B cell (primary cell): ENCODE measurements at regions not wholly inside any gene's neighbourhood (a gene's known extent, or its start where the extent isn't known, plus 50 kb on each side); places are given as distances from the start of the nearest gene placed in this dataset.

Source experiments
- ATAC-seq: fragments of 200-7000 bp; cut with Tn5 transposase; one replicate; pipeline ENCODE4 v1.10.0; 2021; ENCODE audit warnings: low read depth, mild to moderate bottlenecking, moderate number of reproducible peaks, moderate library complexity
- CTCF ChIA-PET: fragments of 350-600 bp; sonication (Branson Sonifier 250); formaldehyde crosslinking; loops from one replicate; lab custom pipeline; 2021; ENCODE audit warnings: antibody characterized with exemption, inconsistent platforms; lab: Charles Lee
- POLR2A ChIA-PET: fragments of 350-600 bp; sonication (Branson Sonifier 250); formaldehyde crosslinking; loops from one replicate; lab custom pipeline; 2021; ENCODE audit warnings: antibody characterized with exemption; lab: Charles Lee
- DNase-seq: peaks from one replicate; pipeline ENCODE4 v3.0.0; 2013
- H2AFZ ChIP-seq: 2 replicates; pipeline ENCODE4 v1.6.1; 2012; ENCODE audit warnings: mild to moderate bottlenecking, low read depth, low read length; ENCODE audit not compliant: insufficient read depth, poor library complexity, severe bottlenecking
- H3K27ac ChIP-seq, 2 donors: 1 replicate in 1 of 2; 2 replicates in 1 of 2; pipeline ENCODE4 v1.5.1; 2012 to 2013; ENCODE audit warnings: low read length in 2 of 2, mild to moderate bottlenecking in 2 of 2, moderate library complexity in 1 of 2
- H3K27me3 ChIP-seq, 4 experiments: fragments of 200-600 bp in 1 of 4; sonication (generic) in 1 of 4; replicated peaks in 1 of 4; 1 replicate in 2 of 4; 2 replicates in 2 of 4; pipeline versions ENCODE4 v1.6.1 to v1.7.0; 2013 to 2016; ENCODE audit warnings: low read length in 3 of 4, mild to moderate bottlenecking in 2 of 4, mixed read lengths in 1 of 4, moderate library complexity in 1 of 4; ENCODE audit not compliant: insufficient read depth in 4 of 4, control insufficient read depth in 3 of 4; ENCODE audit errors: control extremely low read depth in 1 of 4
- H3K36me3 ChIP-seq, 2 experiments: replicated peaks in 1 of 2; 1 replicate in 1 of 2; 2 replicates in 1 of 2; pipeline versions ENCODE4 v1.6.1 to v1.7.1; 2013; ENCODE audit warnings: low read length in 1 of 2; ENCODE audit not compliant: insufficient read depth in 2 of 2, control insufficient read depth in 1 of 2; ENCODE audit errors: control extremely low read depth in 1 of 2, extremely low read depth in 1 of 2
- H3K4me1 ChIP-seq, 2 donors: fragments of 200-600 bp in 1 of 2; sonication (generic) in 1 of 2; 1 replicate in 1 of 2; 2 replicates in 1 of 2; pipeline versions ENCODE4 v1.5.1 to v1.6.1; 2013 to 2017; ENCODE audit warnings: low read length in 2 of 2; ENCODE audit not compliant: control insufficient read depth in 2 of 2, insufficient read depth in 2 of 2
- H3K4me2 ChIP-seq: replicated peaks from 2 replicates; pipeline ENCODE3; 2012; ENCODE audit warnings: mild to moderate bottlenecking, low read depth, low read length; ENCODE audit not compliant: poor library complexity, severe bottlenecking
- H3K4me3 ChIP-seq, 5 experiments: fragments of 200-600 bp in 1 of 5; sonication (generic) in 1 of 5; 1 replicate in 3 of 5; 2 replicates in 2 of 5; pipeline versions ENCODE4 v1.5.1 to v1.7.0; 2011 to 2016; ENCODE audit warnings: low read length in 4 of 5, mild to moderate bottlenecking in 4 of 5, low read depth in 2 of 5, control low read depth in 1 of 5, moderate library complexity in 1 of 5; ENCODE audit not compliant: insufficient read depth in 1 of 5; ENCODE audit errors: control extremely low read depth in 1 of 5, extremely low read depth in 1 of 5
- H3K79me2 ChIP-seq: fragments of 200-600 bp; sonication (generic); one replicate; pipeline ENCODE4 v1.6.0; 2016; ENCODE audit warnings: low read length; ENCODE audit not compliant: control insufficient read depth, insufficient read depth
- H3K9ac ChIP-seq: fragments of 200-600 bp; sonication (generic); 2 replicates; pipeline ENCODE4 v1.6.1; 2017; ENCODE audit warnings: mild to moderate bottlenecking, low read length, moderate library complexity
- H3K9me3 ChIP-seq, 3 donors: one replicate each; pipeline versions ENCODE4 v1.6.1 to v1.7.1; 2013; ENCODE audit warnings: low read length in 2 of 3; ENCODE audit not compliant: control insufficient read depth in 2 of 3, insufficient read depth in 1 of 3; ENCODE audit errors: control extremely low read depth in 1 of 3
- H4K20me1 ChIP-seq: 2 replicates; pipeline ENCODE4 v1.6.0; 2012; ENCODE audit warnings: mild to moderate bottlenecking, low read length; ENCODE audit not compliant: insufficient read depth, control insufficient read depth, poor library complexity, severe bottlenecking
- H3K27ac Mint-ChIP-seq: one replicate; pipeline ENCODE4 v1.8.0; 2021; ENCODE audit warnings: mixed read lengths
- H3K27me3 Mint-ChIP-seq: one replicate; pipeline ENCODE4 v1.8.0; 2021; ENCODE audit warnings: mixed read lengths
- H3K4me1 Mint-ChIP-seq: one replicate; pipeline ENCODE4 v1.8.0; 2021; ENCODE audit warnings: mixed read lengths
- H3K4me3 Mint-ChIP-seq: one replicate; pipeline ENCODE4 v1.8.0; 2021; ENCODE audit warnings: mixed read lengths
- H3K9me3 Mint-ChIP-seq: one replicate; pipeline ENCODE4 v1.8.0; 2022; ENCODE audit warnings: mixed read lengths; ENCODE audit not compliant: insufficient read depth
- CTCF ChIP-seq: fragments of 200-600 bp; IDR thresholded peaks from one replicate; pipeline ENCODE4 v1.8.0; 2022; ENCODE audit warnings: antibody characterized with exemption, mild to moderate bottlenecking
- EZH2 ChIP-seq: IDR thresholded peaks from 2 replicates; pipeline ENCODE4 v1.6.1; 2012; ENCODE audit warnings: borderline replicate concordance, low read depth, mild to moderate bottlenecking, moderate library complexity, low read length; ENCODE audit not compliant: insufficient read depth, poor library complexity, severe bottlenecking
- WGBS: methylation state at CpG from one replicate; pipeline ENCODE4 v1.1.5; 2013; ENCODE audit warnings: missing lambda C conversion rate; ENCODE audit not compliant: insufficient coverage; 5-methylcytosine and 5-hydroxymethylcytosine counted together
- intact Hi-C: fragments of 100-400 bp; cut with micrococcal nuclease; formaldehyde crosslinking; loops from one replicate; pipeline ENCODE4 v1.10.0; 2022

GRCh38 chr4:63788271-63788670, 621.0 kb downstream of the TECRL start:
- Mint-ChIP-seq H3K4me3 (no peak overlapping the region), H3K4me1 (no peaks in the 10 kb centered on the region), H3K27ac (no peak overlapping the region), H3K9me3 (no peaks in the 10 kb centered on the region), H3K27me3 (no peaks in the 10 kb centered on the region)
- no peak overlapping the region for H2AFZ ChIP-seq
- no peak overlapping the region for H3K4me3 ChIP-seq
- no peaks in the 10 kb centered on the region for H3K27me3 ChIP-seq
- H3K27ac ChIP-seq: no peak overlapping the region
- no peak overlapping the region for H3K4me2 ChIP-seq
- intact Hi-C loops: no loop called here
- TF ChIP-seq CTCF (no peak), EZH2 (no peak)
- no peak overlapping the region for H3K9ac ChIP-seq
- no peaks in the 10 kb centered on the region for H3K4me1 ChIP-seq
- no peaks in the 10 kb centered on the region for H3K9me3 ChIP-seq
- H4K20me1 ChIP-seq: no peaks in the 10 kb centered on the region
- no peak for ATAC-seq
- H3K79me2 ChIP-seq: no peaks in the 10 kb centered on the region
- CTCF ChIA-PET: no interaction called here
- no CpG with 5 or more reads among the region's 1 CpG for WGBS
- no peak for DNase-seq
- POLR2A ChIA-PET: no interaction called here
- H3K36me3 ChIP-seq: no peaks in the 10 kb centered on the region

- intact Hi-C loops: no loop called here
- ATAC-seq (no peak), DNase-seq (no peak)
- H3K4me3 ChIP-seq: no peak overlapping the region
- TF ChIP-seq EZH2 (no peak), CTCF (no peak)
- H3K27ac ChIP-seq: no peak overlapping the region
- H3K9ac ChIP-seq: no peak overlapping the region
- H4K20me1 ChIP-seq: no peaks in the 10 kb centered on the region
- H2AFZ ChIP-seq: no peak overlapping the region
- no peaks in the 10 kb centered on the region for H3K4me1 Mint-ChIP-seq
- H3K79me2 ChIP-seq: no peaks in the 10 kb centered on the region
- no peaks in the 10 kb centered on the region for H3K36me3 ChIP-seq
- H3K27me3 Mint-ChIP-seq: no peaks in the 10 kb centered on the region
- no peaks in the 10 kb centered on the region for H3K9me3 ChIP-seq
- no peaks in the 10 kb centered on the region for H3K9me3 Mint-ChIP-seq
- no peak overlapping the region for H3K4me2 ChIP-seq
- POLR2A ChIA-PET: no interaction called here
- no peak overlapping the region for H3K4me3 Mint-ChIP-seq
- no peaks in the 10 kb centered on the region for H3K27me3 ChIP-seq
- H3K27ac Mint-ChIP-seq: no peak overlapping the region
- no peaks in the 10 kb centered on the region for H3K4me1 ChIP-seq
- CTCF ChIA-PET: no interaction called here
- 56% methylated on average over 1 of the region's 1 CpG for WGBS
Observed at GRCh38 chr4:63787326-63787725, 621.9 kb downstream of the TECRL start.
